HG03066 (cell line): ENCODE measurements at regions not wholly inside any gene's neighbourhood (a gene's known extent, or its start where the extent isn't known, plus 50 kb on each side); places are given as distances from the start of the nearest gene placed in this dataset.
"Not testable (repeated sequence)": the region's sequence is repeated elsewhere in the genome, so short reads cannot be mapped to it uniquely, and the experiment has no call there.

Experiments used
- ATAC-seq: cut with Tn5 transposase; IDR thresholded peaks from one replicate; pipeline ENCODE4 v1.9.1; 2021; ENCODE audit warnings: low read depth; ENCODE audit not compliant: unreplicated experiment

GRCh38 chr10:71912431-71912830 lies 51.8 kb upstream of the CHST3 start:
- ATAC-seq = no peak

DNA sequence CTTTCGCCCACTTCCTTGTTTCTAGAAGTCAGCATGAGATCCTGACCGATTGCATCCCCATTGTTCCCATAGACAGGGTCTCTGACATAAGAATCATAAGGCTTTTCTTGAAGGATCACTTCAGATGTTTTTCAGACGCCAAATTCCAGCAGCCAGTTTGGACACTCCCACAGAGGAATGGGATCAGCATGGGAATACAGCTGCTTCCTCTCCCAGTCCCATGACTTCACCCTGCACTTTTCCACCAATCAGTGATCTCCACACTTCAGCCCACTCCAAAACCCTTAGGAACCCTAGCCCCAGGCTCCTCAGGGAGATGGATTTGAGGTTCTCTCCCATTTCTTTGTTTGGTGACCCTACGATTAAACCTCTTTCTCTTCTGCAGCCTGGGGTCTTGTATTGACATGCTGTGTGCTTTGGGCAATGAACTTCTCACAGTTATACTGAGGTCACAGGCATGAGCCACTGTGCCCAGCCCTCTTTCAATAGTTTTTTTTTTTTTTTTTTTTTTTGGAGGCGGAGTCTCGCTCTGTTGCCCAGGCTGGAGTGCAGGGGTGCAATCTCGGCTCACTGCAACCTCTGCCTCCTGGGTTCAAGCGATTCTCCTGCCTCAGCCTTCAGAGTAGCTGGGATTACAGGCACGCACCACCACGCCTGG lies 52.8 kb upstream of the CHST3 start:
- ATAC-seq = no peak

GRCh38 chr10:71909399-71910083 lies 54.7 kb upstream of the CHST3 start:
- ATAC-seq = peak; percentile 56

DNA sequence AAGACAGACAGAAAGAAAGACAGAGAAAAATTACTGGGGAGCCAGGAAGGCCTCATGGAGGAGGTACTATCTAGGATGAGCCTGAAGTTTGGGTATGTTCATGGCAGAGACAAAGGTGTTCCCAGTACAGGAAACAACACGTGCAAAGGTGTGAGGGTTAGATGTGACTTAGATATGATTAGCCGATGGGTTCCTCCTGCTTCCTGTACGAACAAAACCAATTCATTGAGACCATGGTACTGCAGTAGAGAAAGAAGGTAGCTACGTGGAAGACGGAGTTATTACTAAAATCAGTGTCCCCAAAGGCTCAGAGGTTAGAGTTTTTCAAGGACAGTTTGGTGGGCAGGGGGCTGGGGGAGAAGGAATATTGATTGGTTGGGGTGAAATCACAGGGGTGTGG lies 55.2 kb upstream of the CHST3 start:
- ATAC-seq = no peak

DNA sequence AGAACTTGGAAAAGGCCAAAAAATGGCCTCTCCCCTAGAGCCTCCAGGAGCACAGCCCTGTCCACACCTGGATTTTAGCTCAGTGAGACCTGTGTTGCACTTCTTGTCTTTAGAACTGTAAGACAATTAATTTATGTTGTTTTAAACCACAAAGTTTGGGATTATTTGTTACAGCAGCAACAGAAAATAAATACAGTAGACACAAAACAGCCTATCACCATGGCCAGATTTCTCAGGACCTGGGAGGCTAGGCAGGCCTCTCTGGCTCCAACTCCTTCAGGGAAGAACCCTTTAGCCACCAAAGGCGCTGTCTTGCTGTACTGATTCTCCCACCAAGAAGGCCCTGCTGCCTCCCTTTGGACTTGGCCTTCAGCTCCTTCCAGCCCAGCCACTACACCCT lies 54.1 kb upstream of the PSAP start:
- ATAC-seq = no peak

DNA sequence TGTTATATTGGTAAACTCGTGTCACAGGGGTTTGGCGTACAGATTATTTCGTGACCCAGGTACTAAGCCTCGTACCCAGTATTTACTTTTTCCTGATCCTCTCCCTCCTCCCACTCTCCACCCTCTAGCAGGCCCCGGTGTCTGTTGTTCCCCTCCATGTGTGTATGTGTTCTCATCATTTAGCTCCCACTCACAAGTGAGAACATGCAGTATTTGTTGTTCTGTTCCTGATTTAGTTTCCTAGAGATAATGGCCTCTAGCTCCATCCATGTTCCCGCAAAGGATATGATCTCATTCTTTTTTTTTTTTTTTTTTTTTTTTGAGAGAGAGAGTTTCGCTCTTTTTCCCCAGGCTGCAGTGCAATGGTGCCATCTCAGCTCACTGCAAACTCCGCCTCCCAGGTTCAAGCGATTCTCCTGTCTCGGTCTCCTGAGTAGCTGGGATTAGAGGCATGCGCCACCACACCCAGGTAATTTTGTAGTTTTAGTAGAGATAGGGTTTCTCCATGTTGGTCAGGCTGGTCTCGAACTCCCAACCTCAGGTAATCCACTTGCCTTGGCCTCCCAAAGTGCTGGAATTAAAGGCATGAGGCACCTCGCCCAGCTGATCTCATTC lies 52.7 kb upstream of the PSAP start:
- ATAC-seq = not testable (repeated sequence)

- ATAC-seq = no peak
Observed at GRCh38 chr10:71902351-71902750, 51.3 kb upstream of the PSAP start.
